ENCODE measurements at regions not wholly inside any gene's neighbourhood (a gene's known extent, or its start where the extent isn't known, plus 50 kb on each side); places are given as distances from the start of the nearest gene placed in this dataset.

- TF ChIP-seq ARNT (IDR thresholded peaks at IDR 0.05) (no peak), SP1 (IDR thresholded peaks at IDR 0.05) (no peak), LEF1 (IDR thresholded peaks at IDR 0.05; ENCODE audit: borderline replicate concordance) (no peak), SUZ12 (IDR thresholded peaks at IDR 0.05) (no peak), TARDBP (IDR thresholded peaks at IDR 0.05) (no peak), ZNF384 (IDR thresholded peaks at IDR 0.05) (no peak), ELF4 (IDR thresholded peaks at IDR 0.05) (no peak), FOXM1 (IDR thresholded peaks at IDR 0.05; ENCODE audit: borderline replicate concordance) (no peak), BHLHE40 (IDR thresholded peaks at IDR 0.05; ENCODE audit: borderline replicate concordance) (no peak), L3MBTL2 (conservative IDR thresholded peaks at IDR 0.05) (no peak), HDGF (IDR thresholded peaks at IDR 0.05; ENCODE audit: borderline replicate concordance) (no peak)
Observed at GRCh38 chr7:15750727-15751126, 64.2 kb upstream of the MEOX2 start.
